PFSK-1 (cell line): ENCODE measurements at regions not wholly inside any gene's neighbourhood (a gene's known extent, or its start where the extent isn't known, plus 50 kb on each side); places are given as distances from the start of the nearest gene placed in this dataset.

ENCODE experiments used
- FOXP2 ChIP-seq: optimal IDR thresholded peaks from 2 replicates; pipeline ENCODE3; 2011; ENCODE audit warnings: borderline replicate concordance, control low read depth, inconsistent platforms; ENCODE audit not compliant: insufficient read depth; ENCODE audit errors: extremely low read length, extremely low read depth
- POLR2AphosphoS5 ChIP-seq: IDR thresholded peaks from 2 replicates; pipeline ENCODE4 v1.6.1; 2012; ENCODE audit warnings: low read depth, mild to moderate bottlenecking, control low read depth, low read length, moderate library complexity
- REST ChIP-seq, 2 experiments: IDR thresholded peaks; 2 replicates each; pipeline versions ENCODE4 v1.6.1 to v1.8.0; 2011 to 2012; ENCODE audit warnings: low read depth in 2 of 2, low read length in 2 of 2, control low read depth in 1 of 2, inconsistent platforms in 1 of 2, mild to moderate bottlenecking in 1 of 2, moderate library complexity in 1 of 2; ENCODE audit not compliant: insufficient read depth in 1 of 2
- SIN3A ChIP-seq: IDR thresholded peaks from 2 replicates; pipeline ENCODE4 v1.6.1; 2012; ENCODE audit warnings: mild to moderate bottlenecking, low read length, moderate library complexity, borderline replicate concordance; ENCODE audit not compliant: insufficient read depth
- TAF1 ChIP-seq: IDR thresholded peaks from 2 replicates; pipeline ENCODE4 v1.6.1; 2012; ENCODE audit warnings: low read length, control low read depth, borderline replicate concordance; ENCODE audit not compliant: insufficient read depth

- TF ChIP-seq REST (IDR thresholded peaks at IDR 0.05; ENCODE audit: insufficient read depth in 1 of 2, low read depth in 2 of 2, low read length in 2 of 2), result no peak
- TF ChIP-seq POLR2AphosphoS5, result no peak
- TF ChIP-seq TAF1, result no peak
- no peak for TF ChIP-seq SIN3A
- TF ChIP-seq FOXP2, result no peak
These were observed 61.7 kb upstream of the NCK2 start for GRCh38 chr2:105683011-105683492.

GRCh38 chr2:105682401-105682800 is 62.3 kb upstream of the NCK2 start:
- TF ChIP-seq FOXP2 (no peak), POLR2AphosphoS5 (no peak), REST (IDR thresholded peaks at IDR 0.05; ENCODE audit: insufficient read depth in 1 of 2, low read depth in 2 of 2, low read length in 2 of 2) (no peak), SIN3A (no peak)

- TF ChIP-seq SIN3A, result no peak
- no peak for TF ChIP-seq TAF1
- no peak for TF ChIP-seq POLR2AphosphoS5
- TF ChIP-seq REST (IDR thresholded peaks at IDR 0.05; ENCODE audit: insufficient read depth in 1 of 2, low read depth in 2 of 2, low read length in 2 of 2), result no peak
- no peak for TF ChIP-seq FOXP2
These were observed 62.8 kb upstream of the NCK2 start for GRCh38 chr2:105681927-105682326.

GRCh38 chr2:105680357-105680756 is 64.4 kb upstream of the NCK2 start:
- TF ChIP-seq SIN3A, result no peak
- TF ChIP-seq POLR2AphosphoS5, result no peak
- no peak for TF ChIP-seq FOXP2
- TF ChIP-seq TAF1, result no peak
- no peak for TF ChIP-seq REST (IDR thresholded peaks at IDR 0.05; ENCODE audit: insufficient read depth in 1 of 2, low read depth in 2 of 2, low read length in 2 of 2)

- TF ChIP-seq POLR2AphosphoS5 (no peak), SIN3A (no peak), FOXP2 (no peak), REST (IDR thresholded peaks at IDR 0.05; ENCODE audit: insufficient read depth in 1 of 2, low read depth in 2 of 2, low read length in 2 of 2) (no peak), TAF1 (no peak)
These were observed 66.4 kb upstream of the NCK2 start for GRCh38 chr2:105678346-105678745.
